Panc1 (cell line): ENCODE measurements at regions not wholly inside any gene's neighbourhood (a gene's known extent, or its start where the extent isn't known, plus 50 kb on each side); places are given as distances from the start of the nearest gene placed in this dataset.

ENCODE experiments used
- POLR2AphosphoS5 ChIP-seq: IDR thresholded peaks from 2 replicates; pipeline ENCODE4 v1.6.1; 2012; ENCODE audit warnings: mild to moderate bottlenecking, low read depth, low read length, moderate library complexity
- TF ChIP-seq, protein P1 (sequence below): fragments of 450-650 bp; IDR thresholded peaks from 2 replicates; pipeline ENCODE4 v1.5.1; 2017; ENCODE audit warnings: mild to moderate bottlenecking
- TF ChIP-seq, protein P2 (sequence below), 2 experiments: IDR thresholded peaks; 2 replicates each; pipeline ENCODE4 v1.6.1; 2011 to 2012; ENCODE audit warnings: low read depth in 2 of 2, control low read depth in 1 of 2, low read length in 1 of 2, mild to moderate bottlenecking in 1 of 2, moderate library complexity in 1 of 2; ENCODE audit not compliant: insufficient read depth in 1 of 2

DNA sequence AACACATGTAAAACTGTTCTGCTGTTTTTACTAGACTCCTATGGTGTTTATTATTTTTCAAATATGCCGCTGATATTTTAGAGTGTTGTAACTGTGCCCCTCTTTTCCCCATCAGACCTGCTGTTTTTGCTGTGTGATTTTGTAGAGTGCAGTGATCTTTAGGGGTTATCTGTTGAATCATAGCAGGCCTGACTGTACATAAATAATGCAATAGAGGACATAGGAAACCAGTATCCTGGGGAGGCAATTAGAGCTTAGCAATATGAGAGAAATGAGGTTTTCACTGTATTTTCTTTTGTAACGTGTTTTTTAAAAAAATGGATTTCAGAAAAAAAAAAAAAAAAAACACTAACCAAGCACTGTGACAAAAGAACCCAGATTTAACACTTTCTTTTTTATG is 662.2 kb downstream of the TOX3 start:
- TF ChIP-seq, protein P1, sequence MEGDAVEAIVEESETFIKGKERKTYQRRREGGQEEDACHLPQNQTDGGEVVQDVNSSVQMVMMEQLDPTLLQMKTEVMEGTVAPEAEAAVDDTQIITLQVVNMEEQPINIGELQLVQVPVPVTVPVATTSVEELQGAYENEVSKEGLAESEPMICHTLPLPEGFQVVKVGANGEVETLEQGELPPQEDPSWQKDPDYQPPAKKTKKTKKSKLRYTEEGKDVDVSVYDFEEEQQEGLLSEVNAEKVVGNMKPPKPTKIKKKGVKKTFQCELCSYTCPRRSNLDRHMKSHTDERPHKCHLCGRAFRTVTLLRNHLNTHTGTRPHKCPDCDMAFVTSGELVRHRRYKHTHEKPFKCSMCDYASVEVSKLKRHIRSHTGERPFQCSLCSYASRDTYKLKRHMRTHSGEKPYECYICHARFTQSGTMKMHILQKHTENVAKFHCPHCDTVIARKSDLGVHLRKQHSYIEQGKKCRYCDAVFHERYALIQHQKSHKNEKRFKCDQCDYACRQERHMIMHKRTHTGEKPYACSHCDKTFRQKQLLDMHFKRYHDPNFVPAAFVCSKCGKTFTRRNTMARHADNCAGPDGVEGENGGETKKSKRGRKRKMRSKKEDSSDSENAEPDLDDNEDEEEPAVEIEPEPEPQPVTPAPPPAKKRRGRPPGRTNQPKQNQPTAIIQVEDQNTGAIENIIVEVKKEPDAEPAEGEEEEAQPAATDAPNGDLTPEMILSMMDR: no peak
- no peak for TF ChIP-seq POLR2AphosphoS5
- TF ChIP-seq, protein P2, sequence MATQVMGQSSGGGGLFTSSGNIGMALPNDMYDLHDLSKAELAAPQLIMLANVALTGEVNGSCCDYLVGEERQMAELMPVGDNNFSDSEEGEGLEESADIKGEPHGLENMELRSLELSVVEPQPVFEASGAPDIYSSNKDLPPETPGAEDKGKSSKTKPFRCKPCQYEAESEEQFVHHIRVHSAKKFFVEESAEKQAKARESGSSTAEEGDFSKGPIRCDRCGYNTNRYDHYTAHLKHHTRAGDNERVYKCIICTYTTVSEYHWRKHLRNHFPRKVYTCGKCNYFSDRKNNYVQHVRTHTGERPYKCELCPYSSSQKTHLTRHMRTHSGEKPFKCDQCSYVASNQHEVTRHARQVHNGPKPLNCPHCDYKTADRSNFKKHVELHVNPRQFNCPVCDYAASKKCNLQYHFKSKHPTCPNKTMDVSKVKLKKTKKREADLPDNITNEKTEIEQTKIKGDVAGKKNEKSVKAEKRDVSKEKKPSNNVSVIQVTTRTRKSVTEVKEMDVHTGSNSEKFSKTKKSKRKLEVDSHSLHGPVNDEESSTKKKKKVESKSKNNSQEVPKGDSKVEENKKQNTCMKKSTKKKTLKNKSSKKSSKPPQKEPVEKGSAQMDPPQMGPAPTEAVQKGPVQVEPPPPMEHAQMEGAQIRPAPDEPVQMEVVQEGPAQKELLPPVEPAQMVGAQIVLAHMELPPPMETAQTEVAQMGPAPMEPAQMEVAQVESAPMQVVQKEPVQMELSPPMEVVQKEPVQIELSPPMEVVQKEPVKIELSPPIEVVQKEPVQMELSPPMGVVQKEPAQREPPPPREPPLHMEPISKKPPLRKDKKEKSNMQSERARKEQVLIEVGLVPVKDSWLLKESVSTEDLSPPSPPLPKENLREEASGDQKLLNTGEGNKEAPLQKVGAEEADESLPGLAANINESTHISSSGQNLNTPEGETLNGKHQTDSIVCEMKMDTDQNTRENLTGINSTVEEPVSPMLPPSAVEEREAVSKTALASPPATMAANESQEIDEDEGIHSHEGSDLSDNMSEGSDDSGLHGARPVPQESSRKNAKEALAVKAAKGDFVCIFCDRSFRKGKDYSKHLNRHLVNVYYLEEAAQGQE (IDR thresholded peaks at IDR 0.05; ENCODE audit: insufficient read depth in 1 of 2, low read depth in 2 of 2, low read length in 1 of 2): no peak
